NCI-H748 (cell line): ENCODE measurements at regions not wholly inside any gene's neighbourhood (a gene's known extent, or its start where the extent isn't known, plus 50 kb on each side); places are given as distances from the start of the nearest gene placed in this dataset.

Source experiments
- DNase-seq: peaks from one replicate; lab custom pipeline; 2025; ENCODE audit not compliant: unreplicated experiment; lab: John Stamatoyannopoulos, UW

DNA sequence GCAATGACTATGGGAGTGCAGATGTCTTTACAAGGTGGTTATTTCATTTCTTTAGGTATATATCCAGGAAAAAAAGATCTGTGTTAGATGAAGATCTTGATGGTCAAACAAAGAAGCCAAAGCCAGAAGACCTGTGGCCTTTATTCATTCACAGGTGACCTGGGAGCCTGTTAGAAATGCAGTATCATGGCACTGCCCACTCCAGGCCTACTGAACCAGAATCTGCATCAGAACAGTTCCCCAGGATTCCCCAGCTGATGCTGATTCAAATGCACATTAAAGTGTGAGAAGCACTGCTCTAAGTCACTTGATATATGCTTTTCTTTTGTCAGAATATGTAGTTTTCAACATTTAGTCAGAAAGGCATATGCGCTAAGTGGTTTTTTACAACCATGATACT, 251.1 kb downstream of the IPMK start:
- no peak for DNase-seq

DNA sequence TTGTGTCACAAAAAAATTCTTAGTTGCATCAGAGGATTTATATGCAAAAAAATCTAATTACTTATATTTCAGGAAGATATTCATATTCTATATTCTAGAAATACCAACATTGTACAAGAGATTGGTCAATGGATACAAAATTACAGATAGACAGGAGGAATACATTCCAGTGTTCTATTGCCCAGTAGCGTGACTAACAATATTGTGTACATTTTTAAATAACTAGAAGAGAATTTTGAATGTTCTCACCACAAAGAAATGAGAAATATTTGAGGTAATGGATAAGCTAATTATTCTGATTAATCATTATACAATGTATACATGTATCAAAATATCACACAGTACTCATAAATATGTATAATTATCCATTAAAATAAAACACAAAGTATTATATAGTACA, 253.3 kb downstream of the IPMK start:
- DNase-seq, result no peak

GRCh38 chr10:58013406-58013805, 254.3 kb downstream of the IPMK start:
- DNase-seq, result no peak

DNA sequence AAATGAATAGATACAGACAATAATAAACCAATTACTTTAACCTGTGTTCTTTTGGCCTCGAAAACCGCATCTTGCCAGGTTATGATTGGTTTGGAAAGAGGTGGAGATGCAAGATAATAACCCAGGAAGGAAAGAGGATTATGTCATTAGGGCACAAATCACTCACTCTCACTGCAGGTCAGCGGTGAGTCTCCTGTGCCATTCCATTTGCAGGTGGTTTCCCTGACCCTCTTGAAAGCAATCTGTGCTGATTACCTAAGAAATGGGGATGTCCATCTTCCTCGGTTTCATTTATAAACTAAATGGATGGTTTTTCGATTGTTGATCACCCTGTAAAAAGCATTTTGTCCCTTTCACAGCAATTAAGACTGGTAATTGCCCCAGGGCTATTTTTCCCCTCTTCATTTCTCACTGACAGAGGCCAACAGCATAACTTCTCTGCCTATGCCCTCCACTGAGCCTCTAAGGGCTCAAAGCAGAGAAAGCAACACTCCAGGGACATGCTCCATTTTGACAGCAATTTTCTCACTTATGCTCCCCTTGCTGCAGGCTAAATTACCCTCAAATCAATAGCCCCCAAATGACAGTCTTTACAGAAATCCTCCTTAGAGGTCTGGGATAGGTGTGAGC, 257.5 kb downstream of the IPMK start:
- peak; percentile 80 for DNase-seq

DNA sequence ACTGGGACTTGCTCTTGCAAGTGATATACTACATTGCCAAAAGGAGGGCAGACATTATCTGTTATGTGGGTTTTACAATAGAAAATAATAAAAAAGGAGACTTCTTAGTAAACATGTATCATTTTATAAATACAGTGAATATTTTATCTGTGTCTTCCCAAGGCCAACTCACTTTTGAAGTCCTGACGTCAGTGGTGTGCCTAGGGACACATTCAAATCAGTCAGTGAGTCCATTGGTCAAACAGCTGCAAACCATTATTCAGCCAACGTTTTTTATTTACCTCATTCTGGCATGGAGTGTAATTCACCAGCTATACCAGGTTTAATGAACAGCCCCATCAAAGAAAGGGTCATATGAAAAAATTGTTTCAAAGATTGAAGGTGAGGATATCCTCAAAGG, 263.7 kb downstream of the IPMK start:
- no peak for DNase-seq

- no peak for DNase-seq
These were observed 266.5 kb downstream of the IPMK start for GRCh38 chr10:58001159-58001558.

DNA sequence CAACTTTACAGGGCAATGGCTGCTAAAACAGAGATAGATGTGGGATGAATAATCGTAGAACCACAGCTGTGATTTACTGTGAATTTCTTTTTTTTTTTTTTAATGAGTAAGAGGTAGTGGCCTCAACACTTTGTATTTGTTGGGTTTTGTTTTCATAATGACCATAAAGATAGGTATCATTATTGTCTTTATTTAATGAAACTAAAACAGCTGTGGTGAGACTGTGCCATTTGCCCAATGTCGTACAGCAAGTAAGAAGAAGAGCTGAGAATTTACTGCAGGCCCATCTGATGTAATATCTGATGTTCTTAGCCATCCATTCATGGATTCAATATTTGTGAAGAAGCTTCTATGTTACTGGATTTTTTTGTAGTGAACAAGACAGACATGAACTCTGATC, 271.2 kb downstream of the IPMK start:
- no peak for DNase-seq

GRCh38 chr10:57993302-57993701, 274.4 kb downstream of the IPMK start:
- no peak for DNase-seq

DNA sequence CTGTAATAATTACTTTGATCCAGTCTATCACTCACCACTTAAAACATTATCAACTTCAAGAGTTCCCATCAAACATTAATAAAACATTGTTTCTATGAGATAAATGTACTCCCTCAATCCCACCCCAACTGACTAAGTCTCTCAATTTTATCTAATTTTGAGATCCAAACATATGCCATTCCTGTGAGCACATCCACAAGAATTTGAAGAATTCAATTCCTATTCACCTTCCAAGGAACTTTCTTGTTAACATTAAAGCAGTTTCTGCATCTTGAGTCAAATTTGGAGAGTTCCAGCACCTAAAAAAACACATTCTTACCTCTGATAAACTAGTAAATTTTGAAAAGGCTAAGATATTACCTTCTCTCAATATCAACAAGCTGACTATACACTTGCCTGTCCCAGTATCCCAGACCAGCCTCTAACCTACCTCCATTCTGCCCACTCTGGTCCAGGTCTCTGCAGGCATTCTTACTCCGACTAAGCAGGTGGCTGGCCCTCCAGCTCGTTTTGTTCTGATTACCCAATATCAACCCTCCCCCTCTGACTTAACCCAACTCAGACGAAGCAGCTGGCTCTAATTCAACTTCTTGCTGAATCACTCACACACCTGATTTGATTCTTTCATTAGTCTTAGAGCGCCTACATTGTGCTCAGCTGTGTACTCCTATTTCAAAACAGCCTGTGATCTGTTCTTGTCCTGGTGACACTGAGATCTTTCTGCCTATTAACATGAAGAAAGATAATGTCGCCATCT, 275.2 kb downstream of the IPMK start:
- no peak for DNase-seq

DNA sequence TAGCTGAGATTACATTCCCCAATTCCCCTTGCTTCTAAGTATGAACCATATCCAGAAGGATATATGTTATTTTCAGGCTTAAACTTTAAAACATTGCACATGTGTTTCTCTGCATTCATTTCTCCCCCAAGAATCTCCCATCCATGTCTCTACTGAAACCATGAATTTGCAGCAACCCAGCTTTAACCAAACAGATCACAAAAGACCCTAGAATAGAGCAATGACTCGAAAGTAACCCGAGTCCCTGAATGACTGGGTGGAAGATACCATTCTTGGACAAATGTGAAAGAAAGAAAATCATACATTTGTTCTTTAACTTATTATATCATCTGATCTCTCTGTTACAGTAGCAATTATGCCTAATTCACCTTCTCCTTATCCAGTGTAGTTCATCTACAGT, 278.7 kb downstream of the IPMK start:
- no peak for DNase-seq

DNA sequence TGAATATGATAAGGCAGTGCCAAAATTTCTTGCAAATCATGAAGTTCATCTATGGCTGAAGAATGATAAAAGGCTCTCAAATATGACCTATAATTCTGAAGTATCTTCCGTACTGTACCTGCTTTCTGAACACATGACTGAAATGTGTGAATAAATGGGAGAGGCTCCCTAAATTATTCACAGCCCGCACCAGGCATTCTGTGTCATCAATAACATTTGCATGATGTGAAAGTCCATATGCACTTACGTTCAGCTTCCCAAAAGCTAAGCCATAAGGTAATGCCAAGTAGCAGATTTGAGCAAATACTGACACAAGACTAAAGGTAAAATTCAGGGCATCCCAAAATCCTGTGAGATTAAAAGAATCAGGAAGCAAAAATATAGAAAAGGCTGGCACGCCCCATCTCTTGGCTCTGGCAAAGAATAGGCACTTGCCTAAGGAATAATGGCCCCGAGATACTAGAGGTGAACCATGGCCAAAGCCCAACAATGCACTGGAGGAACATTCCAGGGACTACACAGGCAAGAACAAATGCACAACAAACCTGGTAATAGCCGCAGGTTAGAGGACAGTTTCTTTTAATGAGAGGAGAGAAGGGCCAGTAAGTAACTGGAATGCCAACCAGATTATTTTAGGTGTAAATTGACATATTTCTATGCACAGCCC, 280.5 kb downstream of the IPMK start:
- DNase-seq, result no peak

GRCh38 chr10:57986422-57986821, 281.3 kb downstream of the IPMK start:
- no peak for DNase-seq

DNA sequence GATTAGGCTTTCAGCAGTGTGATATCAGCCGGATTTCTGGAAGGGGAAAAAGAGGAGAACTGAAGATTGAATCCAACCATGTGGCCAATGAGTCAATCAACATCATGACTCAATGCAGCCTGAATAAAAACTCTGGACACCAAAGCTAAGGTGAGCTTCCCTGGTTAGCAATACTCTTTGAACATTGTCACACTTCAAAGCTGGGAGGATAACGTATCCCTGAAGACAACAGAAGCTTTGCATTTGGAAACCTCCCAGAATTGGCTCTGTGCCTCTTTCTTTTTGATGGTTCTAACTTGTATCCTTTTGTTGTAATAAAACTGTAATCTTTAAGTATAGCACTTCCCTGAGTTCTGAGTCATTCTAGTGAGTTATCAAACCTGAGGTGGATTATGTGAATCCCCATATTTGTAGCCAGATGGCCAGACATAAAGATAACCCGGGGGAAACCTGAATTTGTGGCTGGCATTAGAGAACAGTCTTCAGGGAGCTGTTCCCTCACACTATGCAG, 284.4 kb downstream of the IPMK start:
- DNase-seq, result no peak

- DNase-seq, result no peak
These were observed 285.6 kb downstream of the IPMK start for GRCh38 chr10:57982091-57982490.

DNA sequence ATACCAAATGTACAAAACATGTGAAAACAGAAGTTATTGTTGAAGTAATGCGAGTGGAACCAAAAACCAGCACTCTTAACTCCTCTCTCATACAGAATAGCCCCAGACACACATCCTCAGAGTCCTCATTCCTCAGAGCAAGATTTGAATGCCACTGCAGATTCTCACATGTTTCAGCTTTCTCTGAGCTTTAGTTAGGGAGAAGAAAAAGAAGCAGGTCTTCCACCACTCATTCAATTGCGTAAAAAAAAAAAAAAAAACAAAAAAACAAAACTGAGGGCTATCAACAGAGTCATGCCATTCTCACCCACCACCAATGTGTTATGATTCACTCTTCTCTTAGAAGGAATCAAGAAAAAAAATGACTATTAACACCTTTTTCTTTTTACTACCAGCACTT, 287.7 kb downstream of the IPMK start:
- no peak for DNase-seq

- no peak for DNase-seq
These were observed 288.2 kb downstream of the IPMK start for GRCh38 chr10:57979491-57979890.

DNA sequence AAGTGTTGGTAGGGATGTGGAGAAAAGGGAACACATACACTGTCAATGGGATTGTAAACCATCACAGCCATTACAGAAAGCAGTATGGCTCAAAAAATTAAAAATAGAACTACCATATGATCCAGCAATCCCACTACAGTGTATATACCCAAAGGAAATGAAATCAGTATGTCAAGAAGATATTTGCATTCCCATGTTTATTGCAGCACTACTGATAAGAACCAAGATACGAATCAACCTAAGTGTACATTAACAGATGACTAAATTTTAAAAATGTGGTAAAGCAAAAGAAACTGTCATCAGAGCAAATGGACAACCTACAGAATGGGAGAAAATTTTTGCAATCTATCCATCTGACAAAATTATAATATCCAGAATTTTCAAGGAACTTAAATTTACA, 290.4 kb downstream of the IPMK start:
- DNase-seq, result no peak

DNA sequence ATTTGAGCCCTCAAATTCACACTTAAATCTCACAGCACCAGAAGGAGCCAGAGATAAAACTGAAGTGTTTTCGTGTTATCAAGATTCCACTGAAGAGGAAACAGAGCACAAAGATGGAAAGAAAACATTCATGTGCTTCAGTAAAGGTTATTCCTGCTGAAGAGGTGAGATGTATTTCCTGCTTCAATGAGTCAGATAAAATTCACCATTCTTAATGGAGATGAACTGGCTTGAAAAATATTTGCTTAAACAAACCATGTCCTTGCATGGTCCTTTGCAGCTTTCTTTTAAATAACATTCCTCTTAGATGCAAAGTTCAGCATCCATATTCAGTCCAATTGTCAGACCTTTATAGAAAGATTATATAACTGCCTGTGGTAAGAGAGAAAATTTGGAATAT, 294.2 kb downstream of the IPMK start:
- DNase-seq, result no peak

- DNase-seq, result no peak
These were observed 294.9 kb downstream of the IPMK start for GRCh38 chr10:57972783-57973182.

DNA sequence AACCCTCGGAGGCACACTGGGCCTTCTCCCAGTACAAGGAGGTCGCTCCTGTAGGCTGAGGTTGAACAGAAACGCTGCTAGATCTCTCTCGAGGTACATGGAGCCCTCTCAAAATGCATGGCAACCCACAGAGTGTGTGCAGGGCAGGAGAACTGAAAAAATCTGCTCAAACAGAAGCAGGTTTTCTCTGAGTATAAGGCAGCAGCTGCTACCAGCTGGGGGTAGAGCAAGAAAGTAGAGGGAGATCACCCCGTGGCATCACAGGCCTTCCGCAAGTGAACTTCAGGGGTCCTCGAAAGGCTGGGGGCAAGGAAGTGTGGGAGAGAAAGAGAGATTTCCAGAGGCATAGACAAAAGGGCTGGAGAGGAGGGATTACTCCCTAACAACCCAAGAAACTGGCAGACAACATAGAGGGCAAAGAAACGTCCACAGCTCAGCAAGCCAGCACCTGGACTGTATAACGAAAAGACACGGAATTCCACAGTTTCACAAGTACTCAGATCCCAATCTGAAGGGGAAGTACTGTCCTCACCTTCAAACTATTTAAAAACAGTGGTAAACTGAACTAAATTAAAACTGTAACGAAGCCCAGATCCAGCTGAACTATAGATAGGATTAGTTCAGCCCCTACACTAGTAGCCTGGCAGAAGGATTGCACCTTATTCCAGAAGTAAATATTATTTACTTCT, 299.2 kb downstream of the IPMK start:
- no peak for DNase-seq

GRCh38 chr10:57964351-57964750, 303.3 kb downstream of the IPMK start:
- DNase-seq, result no peak

DNA sequence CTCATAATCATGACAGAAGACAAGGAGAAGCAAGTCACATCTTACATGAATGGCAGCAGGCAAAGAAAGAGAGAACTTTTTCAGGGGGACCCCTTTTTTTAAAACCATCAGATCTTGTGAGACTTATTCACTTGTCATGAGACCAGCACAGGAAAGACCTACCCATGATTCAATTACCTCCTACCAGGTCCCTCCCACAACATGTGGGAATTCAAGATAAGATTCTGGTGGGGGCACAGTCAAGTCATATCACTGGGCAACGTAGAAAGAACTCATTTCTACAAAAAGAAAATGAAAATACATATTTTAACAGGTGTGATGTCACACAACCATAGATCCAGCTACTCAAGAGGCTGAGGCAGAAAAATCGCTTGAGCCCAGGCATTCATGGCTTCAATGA, 304.1 kb downstream of the IPMK start:
- DNase-seq, result no peak
